ENCODE measurements at regions not wholly inside any gene's neighbourhood (a gene's known extent, or its start where the extent isn't known, plus 50 kb on each side); places are given as distances from the start of the nearest gene placed in this dataset.

DNA sequence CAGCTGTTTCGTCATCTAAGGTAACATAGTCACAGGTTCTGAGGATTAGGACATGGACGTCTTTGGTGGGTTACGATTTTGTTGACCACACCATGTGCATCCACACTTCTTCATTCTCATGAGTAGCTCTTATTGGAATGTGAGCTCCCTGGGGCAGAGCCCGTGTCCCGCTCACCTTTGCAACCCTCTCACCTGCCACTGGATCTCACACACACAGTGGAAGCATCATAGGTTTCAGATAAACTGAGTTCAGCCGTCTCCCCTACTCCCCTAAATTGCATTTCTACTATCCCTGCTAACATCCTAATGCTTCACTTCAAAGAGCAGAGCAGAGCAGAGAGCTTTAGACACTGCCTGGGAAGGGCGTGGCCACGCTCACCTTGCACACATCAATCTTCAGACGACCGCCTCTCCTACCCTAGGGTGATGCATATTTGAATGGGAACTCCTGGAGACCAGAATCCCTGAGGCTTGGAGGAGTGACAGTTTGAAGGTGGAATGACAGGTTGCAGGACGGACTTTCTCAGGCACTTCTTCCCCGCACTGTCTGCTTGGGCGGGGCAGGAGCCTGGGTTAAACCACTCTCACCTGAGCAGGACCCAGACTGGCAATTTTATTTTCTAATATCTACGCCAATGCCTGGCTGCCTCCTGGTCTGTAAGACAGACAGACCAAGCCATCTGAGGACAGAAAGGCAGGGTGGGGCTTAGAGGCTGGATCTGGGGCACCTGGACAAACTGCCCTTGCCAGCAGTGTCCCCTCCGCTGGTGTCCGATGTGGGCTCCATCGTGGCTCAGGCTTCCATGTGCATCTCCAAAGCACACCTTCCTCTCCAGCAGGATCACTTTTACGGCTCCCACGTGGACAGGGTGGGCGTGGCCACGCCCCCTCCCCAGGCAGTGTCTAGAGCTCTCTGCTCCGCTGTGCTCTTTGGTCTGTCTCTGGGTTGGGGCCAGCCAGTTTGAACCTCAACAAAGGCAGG, 229.5 kb upstream of the COPS8 start:
- TF ChIP-seq, protein P1, sequence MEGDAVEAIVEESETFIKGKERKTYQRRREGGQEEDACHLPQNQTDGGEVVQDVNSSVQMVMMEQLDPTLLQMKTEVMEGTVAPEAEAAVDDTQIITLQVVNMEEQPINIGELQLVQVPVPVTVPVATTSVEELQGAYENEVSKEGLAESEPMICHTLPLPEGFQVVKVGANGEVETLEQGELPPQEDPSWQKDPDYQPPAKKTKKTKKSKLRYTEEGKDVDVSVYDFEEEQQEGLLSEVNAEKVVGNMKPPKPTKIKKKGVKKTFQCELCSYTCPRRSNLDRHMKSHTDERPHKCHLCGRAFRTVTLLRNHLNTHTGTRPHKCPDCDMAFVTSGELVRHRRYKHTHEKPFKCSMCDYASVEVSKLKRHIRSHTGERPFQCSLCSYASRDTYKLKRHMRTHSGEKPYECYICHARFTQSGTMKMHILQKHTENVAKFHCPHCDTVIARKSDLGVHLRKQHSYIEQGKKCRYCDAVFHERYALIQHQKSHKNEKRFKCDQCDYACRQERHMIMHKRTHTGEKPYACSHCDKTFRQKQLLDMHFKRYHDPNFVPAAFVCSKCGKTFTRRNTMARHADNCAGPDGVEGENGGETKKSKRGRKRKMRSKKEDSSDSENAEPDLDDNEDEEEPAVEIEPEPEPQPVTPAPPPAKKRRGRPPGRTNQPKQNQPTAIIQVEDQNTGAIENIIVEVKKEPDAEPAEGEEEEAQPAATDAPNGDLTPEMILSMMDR (IDR thresholded peaks at IDR 0.05): no peak
- TF ChIP-seq EP300 (IDR thresholded peaks at IDR 0.05): no peak
- TF ChIP-seq POLR2A (IDR thresholded peaks at IDR 0.05): no peak

Data from ovary (tissue), 3 donors.